Activated CD8-positive, alpha-beta memory T cell treated with anti-CD3 and anti-CD28 coated beads, Interleukin-2, amount 50 U/mL, for 1 hour (primary cell): ENCODE measurements at regions not wholly inside any gene's neighbourhood (a gene's known extent, or its start where the extent isn't known, plus 50 kb on each side); places are given as distances from the start of the nearest gene placed in this dataset.
"Not testable (repeated sequence)": the region's sequence is repeated elsewhere in the genome, so short reads cannot be mapped to it uniquely, and the experiment has no call there.

Experiments
- DNase-seq: peaks from one replicate; pipeline ENCODE4 v3.0.0-alpha.2; 2020; ENCODE audit errors: extremely low read depth

DNA sequence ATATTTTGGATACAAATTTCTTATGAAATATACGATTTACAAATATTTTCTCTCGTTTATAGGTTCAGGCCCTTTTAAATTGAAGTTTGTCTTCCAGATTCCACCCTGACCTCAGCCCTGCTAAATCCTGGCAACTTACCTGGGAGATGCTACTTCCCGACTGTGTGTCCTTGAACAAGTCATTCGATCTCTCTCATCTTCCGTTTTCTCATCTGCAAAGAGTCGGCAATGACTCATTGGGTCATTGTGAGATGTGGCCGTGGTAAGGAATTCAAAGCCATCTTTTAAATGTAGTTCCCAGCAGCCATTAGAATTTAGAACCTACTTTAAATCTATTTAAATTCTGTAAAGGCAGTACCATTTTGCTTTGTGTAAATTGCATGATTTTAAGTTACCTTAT, 72.5 kb downstream of the LHX2 start:
- DNase-seq = no peak

DNA sequence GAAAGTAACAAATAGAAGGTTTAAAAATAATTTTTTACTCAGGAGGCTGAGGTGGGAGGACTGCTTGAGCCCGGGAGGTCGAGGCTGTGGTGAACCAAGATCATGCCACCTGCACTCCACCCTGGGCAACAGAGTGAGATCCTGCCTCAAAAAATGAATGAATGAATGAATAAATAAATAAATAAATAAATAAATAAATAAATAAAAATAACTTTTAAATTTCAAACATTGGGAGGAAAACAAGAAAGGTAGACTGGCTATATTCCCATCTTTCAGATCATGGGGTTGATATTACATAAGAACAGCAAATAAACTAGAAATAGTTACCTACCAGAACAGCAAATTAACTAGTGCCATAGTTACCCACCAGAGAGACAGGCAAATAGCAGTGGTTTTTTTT, 75.7 kb downstream of the LHX2 start:
- DNase-seq = no peak

DNA sequence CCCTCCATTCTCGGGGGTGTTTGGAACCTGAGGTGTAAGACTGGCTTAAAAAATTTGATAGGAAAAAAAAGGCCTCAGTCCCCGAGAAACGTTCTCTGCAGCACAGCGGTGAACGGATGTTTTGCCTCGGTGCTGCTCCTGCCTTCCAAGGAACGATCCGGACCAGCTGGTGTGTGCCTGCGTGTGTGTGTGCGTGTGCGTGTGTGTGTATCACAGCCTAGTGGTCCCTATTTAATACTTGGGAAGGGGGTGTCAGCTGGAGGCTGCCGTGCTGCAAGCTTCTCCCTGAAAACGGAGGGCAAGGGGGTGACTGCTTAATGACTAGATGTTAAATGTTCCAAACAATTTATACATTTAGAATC, 76.9 kb downstream of the LHX2 start:
- no peak for DNase-seq

DNA sequence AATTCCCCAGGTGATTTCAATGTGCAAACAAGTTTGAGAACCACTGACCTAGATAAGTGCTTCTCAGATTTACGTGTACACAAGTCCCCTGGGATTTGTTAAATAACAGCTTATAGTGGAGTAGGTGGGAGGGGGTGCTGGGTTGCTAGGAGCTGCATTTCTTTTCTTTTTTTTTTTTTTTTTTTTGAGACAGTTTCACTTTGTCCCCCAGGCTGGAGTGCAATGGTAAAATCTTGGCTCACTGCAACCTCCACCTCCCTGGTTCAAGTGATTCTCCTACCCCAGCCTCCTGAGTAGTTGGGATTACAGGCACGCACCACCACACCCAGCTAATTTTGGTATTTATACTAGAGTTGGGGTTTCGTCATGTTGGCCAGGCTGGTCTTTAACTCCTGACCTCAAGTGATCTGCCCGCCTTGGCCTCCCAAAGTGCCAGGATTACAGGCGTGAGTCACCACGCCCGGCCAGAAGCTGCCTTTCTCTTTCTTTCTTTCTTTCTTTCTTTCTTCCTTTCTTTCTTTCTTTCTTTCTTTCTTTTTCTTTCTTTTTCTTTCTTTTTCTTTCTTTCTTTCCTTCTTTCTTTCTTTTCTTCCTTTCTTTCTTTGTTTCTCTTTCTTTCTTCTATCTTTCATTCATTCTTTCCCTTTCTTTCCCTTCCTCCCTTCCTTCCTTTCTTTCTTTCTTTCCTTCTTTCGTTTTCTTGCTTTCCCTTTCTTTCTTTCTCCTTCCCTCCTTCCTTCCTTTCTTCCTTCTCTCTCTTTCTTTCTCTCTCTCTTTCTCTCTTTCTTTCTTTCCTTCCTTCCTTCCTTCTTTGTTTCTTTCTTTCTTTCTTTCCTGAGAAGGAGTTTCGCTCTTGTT, 78.3 kb downstream of the LHX2 start:
- DNase-seq = not testable (repeated sequence)

DNA sequence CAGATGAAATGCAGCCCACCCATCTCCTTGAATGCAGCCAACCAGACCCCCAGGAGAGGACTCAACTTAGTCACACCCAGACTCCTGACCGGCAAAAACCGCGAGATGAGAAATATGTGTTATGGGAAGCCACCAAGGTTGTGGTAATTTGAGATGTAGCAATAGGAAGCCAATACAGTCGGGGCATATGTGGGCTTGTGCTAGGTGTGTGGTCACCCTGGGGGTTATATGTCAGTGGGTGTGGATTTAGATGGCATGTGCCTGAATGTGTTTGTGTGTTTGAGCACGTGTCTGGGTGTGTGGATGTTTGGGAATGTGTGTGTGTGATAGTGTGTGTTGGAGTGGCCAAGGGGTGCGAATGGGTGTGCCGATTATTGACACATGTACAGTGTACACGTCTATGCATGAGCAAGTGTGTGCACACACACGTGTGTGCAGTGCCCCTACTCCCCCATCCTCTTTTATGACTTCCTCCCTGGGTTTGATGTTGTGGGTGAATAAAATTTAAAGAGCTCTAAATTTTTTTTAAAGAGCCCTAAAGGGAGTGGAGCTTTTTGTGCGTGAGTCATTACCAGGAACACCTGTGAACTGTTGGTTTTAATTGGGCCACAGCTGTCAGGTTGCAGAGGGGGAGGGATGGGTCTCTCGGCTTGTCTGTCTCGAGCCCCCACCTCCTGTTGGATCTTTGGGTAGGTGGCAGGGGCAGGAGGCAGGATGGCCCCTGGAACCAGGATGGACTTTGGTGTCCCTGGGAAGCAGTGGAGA, 86.8 kb downstream of the LHX2 start:
- no peak for DNase-seq

DNA sequence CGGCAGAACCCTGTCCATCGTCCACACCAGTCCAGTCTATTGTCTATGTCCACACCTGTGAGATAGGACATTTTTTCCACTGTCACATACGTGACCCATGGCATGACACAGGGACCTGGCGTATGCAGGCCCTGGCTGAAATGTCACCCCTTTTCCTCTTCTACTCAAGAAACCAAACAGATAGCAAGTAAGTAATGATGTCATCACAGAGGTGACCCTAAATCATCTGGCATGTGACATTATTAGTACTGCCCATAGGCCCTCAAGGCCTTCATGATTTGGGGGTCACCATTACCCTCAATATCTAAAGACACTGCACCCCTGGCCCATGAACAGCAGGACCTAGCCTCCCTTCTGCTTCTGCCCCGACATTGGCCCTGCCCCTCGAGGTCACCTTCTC, 88.3 kb downstream of the LHX2 start:
- no peak for DNase-seq

DNA sequence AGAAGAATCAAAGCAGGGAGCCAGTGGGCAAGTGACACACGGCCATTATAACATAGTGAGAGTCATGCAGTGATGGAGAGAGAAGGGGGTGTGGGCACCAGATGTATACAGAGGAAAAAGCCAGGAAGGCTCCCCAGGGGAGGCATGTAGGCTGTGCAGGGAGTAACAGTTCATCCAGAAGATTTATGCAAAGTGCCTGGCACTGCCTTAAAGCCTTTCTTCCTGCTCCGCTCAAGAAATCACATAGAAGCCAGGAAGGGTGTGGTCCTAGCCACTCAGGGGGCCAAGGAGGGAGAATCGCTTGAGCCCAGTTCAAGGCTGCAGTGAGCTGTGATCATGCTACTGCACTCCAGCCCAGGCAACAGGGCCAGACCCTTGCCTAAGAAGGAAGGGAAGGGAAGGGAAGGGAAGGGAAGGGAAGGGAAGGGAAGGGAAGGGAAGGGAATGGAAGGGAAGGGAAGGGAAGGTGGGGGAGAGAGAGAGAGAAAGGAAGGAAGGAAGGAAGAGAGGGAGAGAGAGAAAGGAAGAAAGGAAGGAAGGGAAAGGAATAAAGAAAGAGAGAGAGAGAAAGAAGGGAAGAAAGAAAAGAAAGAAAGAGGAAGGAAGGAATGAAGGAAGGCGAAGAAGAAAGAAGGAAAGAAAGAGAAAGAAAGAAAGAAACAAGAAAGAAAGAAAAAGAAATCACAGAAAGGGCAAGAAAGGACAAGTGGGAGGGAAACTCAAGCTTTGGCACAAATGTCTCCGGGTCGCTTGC, 89.8 kb downstream of the LHX2 start:
- no peak for DNase-seq

DNA sequence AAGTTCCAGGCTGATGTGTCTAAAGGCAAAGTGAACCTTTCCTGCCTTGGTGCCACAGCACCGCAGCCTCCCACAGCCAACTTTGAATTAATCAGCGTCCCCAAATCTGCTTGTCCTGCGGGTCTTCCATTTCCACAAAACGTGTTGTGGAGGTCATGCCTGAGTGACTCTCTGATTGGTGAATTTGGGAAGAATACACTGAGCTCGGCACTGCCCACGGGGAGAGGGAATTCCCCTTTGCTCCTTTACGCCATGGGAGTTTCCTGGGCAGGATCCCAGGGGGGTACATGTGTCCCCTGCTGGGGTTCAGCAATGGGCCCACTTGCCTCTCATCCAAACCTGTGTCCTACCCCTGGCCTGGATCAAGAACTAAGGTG, 90.4 kb downstream of the LHX2 start:
- DNase-seq = no peak

DNA sequence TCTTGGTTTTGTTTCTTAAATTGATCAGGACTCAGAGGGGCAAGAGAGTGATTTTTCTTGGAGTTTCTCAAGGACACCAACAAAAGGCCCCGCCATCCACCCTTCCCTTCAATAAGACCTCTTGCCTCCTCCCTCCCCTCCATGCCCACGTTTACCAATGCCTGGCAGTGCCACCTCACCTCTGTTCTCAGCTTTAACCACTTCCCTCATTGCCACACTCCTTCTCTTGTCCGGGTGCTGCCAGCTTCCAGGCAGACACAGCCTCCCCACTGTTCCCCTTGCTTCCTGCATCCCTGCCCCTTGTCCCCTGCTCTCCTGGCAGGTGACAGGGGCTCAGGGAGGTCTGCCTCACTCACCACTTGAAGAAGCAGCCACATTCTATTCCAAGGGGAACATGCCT, 90.8 kb downstream of the LHX2 start:
- DNase-seq = no peak

DNA sequence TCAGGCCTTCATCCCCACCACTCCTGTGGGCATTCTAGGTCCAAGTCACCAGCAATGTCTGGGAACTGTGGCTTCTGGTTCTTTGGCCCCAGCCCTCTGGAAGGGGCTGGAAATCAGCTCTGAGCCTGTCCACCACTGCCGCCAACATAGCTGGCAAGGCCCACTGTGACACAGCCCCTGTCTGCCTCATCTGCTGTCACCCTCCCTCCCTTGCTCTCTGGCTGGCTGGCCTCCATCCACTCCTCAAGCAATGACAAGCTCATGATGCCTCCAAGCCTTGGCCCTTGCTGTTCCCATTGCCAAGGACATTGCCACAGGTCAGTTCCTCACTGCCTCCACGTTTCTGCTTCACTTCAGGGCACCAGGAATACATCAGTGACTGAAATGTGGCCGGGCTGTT, 93.7 kb downstream of the LHX2 start:
- no peak for DNase-seq

DNA sequence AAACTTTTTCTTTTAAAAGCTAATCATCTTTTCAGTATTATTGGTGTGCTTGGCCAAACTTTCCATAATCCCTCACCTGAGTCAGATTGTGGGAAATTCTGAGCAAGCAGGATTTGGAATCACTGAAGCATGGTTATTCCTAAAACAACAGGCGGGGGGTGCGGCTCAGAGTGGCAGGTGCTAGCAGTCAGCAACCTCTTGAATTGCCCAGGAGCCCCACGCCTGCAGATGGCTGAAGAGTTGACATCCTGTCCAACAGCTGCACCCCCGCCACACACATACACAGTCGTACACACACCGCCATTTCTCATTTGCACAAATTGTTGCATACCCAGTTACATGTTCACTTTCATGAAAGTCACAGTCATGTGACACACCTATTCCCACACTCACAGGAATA, 96.6 kb downstream of the LHX2 start:
- no peak for DNase-seq

DNA sequence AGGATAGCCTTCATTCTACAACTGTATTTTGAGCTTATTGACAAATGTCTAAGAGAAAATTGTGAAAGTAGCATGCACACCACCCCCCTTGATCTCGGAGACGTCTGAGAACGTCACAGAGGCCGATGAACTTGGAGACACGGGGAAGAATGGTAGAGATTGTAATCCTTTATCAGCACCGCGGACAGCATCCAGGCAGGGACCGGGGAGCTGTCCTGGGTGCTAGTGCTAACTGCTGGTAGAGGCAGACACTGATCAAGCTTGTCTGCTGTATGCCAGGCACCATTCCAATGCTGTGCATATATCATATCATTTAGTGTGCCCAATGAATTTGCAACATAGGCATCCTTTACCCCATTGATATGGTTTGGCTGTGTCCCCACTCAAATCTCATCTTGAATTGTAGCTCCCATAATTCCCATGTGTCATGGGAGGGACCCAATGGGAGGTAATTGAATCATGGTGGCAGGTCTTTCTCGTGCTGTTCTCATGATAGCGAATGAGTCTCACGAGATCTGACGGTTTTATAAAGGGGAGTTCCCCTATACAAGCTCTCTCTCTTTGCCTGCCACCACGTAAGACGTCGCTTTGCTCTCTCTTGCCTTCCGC, 98.8 kb downstream of the LHX2 start:
- DNase-seq = no peak

DNA sequence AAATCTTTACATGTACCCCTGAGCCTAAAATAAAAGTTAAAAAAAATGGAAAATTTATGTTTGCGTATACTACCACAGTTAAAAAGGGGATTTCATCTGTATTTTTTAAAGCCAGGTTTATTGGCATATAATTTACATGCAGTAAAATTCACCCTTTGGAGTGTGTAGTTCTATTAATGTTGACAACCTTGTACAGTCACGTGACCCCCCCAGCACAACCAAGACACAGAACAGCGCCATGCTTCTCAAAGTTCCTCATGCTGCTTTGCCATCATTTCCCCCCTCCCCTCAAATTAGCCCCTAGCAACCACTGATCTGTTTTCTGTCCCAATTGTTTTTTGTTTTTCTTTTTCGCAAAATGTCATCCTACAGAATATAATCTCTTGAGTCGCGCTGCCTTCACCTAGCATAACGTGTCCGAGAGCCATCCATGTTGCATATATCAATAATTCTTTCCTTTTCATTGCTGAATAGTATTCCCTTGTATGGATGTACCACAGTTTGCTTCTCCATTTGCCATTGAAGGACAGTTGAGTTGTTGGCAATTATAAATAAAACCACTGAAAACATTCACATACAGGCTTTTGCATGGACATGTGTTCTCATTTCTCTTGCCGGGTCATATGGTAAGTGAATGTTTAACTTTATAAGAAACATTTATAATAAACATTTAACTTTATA, 105.3 kb downstream of the LHX2 start:
- no peak for DNase-seq

DNA sequence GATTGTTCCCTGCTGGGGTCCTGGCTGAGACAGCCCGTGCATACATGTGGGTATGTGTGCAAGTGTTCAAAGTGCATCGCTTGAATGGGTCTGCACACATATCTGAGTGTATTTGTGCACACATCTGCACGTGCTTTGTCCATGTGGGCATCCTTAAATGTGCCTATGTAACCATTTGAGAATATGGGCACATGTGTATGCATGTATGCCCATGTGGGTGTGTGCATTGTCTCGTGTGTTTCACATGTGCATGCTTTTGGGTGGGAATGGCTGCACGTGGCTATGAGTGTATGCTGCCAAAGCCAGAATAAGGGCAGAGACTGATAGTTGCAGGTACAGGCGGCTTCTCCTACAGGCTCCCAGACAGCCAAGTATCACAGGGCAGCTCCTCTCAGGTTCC, 107.3 kb downstream of the LHX2 start:
- no peak for DNase-seq

DNA sequence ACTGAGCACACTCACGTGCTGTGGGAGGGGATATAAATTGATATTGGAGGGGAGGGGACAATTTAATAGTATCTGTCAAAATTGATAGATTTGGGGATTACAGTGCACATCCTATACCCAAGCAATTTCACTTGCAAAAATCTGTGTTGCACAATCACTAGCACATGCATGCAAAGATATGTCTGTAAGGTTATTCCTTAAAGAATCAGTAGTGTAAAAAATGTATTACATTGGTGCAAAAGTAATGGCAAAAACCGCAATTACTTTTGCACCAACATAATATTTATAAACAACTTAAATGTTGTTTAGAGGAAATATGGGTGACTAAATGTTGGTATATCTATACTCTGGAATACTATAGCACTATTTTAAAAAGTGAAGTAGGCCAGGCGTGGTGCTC, 108.7 kb downstream of the LHX2 start:
- no peak for DNase-seq

DNA sequence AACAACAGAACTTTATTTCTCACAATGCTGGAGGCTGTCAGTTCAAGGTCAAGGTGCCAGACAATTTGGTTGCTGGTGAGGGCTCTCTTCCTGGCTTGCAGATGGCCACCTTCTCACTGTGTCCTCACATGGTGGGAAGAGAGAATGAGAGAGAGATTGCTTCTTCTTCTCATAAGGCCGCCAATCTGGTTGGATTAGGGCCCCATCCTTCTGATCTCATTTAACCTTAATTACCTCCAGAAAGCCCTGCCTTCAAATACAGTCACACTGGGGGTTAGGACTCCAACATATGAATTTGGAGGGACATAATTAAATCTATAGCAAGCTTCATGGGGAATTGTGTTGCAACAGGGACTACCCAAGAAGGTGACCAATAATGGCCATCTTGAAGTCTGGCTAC, 110.2 kb downstream of the LHX2 start:
- DNase-seq = no peak

DNA sequence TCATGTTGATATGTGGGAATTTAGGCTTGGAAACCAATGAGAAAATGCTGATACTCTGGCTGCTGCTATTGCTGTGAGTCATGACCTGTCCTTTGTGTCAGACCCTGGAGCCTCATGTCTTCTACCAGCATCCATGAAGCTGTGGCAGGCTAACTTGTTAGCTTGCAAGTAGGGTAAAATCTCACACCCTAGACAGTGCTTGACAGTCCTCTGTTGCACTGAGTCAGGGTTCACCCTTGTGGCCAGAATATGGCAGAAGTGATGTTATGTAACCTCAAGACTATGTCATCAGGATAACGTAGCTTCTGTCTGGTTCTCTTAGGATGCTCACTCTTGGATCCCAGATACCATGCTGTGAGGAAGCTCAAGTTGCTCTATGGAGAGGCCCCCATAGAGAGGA, 110.8 kb downstream of the LHX2 start:
- DNase-seq = no peak

DNA sequence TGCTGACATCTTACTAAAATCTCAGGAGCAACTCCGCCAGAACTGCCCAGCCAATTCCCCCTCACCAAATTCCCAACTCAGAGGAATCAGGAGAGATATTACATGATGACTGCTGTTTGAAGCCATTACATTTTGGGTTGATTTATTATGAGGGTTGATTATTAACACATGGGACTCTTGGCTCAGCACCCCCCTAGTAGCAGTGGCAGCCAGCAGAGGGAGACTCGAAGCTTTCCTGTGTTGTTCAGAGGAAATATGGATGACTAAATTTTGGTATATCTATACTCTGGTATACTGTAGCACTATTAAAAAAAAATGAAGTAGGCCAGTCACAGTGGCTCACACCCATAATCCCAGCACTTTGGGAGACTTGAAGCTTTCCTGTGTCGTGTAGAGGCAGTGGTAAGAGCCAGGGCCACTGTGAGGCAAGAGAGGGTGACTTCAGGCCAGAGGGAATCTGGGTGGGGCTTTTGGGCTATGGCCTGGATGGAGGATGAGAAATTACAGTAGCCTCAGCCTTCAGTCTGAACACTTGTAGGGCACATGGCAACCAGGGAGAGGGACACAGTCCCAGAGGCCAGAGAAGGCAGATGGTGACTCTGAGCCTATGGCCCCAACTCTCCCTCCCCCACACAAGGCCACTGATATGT, 111.4 kb downstream of the LHX2 start:
- DNase-seq = no peak

DNA sequence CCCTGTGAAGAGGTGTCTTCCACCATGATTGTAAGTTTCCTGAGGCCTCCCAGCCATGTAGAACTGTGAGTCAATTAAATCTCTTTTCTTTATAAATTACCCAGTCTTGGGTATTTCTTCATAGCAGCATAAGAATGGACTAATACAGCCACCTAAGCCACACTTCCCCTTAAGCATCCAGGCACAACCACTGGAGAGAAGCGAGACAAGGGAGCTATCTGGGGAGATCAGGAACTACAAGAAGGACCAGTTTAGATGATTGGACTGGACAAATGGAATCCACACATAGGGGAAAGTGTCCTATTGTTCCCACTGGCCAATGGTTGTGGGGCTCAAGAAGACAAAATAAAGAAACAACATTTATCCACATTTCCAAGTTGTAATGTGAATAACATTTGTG, 112.1 kb downstream of the LHX2 start:
- DNase-seq = not testable (repeated sequence)

DNA sequence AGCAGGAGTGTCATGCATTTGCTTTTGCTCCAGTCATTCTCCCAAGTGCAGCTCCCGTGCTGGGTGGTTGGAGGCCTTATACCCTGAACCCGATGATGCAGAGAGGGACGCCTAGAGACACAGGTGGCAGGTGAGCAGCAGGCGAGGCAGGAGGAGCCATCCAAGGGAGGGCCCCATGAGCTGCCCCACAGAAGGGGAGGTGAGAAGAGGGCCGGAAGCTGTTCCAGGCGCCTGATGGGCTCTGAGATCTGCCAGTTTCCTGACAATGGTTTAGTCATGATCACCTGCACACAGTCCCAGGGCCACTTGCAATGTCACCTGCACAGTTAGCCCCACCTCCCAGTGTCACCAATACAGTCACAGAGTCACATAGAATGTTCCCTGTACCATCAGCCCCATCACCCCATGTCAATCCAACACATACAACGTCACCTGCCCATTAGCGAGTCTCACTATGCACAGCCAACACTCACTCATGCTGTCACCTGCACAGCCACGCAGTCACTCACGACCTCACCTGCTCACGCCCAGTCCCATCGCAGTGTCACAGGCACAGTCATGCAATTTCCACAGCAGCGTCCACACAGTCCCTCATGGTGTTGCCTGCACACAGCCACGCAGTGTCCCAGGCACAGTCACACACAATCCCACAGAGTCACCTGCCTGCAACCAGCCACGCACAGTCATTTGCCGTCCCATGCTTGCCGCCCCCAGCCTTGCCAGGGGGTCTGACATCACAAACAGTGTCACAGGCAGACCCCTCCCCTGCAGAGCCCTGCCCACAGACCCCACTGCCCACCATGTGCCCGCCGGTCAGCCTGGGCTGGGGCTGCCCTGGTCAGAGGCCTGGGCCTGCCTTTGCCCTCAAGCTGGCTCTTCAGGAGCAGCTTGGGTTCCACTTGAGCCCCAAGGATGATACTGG, 113.4 kb downstream of the LHX2 start:
- DNase-seq = no peak
